GM20000 (cell line): ENCODE measurements at regions not wholly inside any gene's neighbourhood (a gene's known extent, or its start where the extent isn't known, plus 50 kb on each side); places are given as distances from the start of the nearest gene placed in this dataset.

Source experiments
- DNase-seq: peaks from one replicate; pipeline ENCODE4 v3.0.0; 2012; ENCODE audit warnings: low spot score
- CTCF ChIP-seq: IDR thresholded peaks from 2 replicates; pipeline ENCODE4 v1.5.1; 2012; ENCODE audit warnings: mild to moderate bottlenecking, control low read depth; ENCODE audit errors: extremely low read depth, missing control alignments

- TF ChIP-seq CTCF: no peak
- DNase-seq: no peak
Observed at GRCh38 chr4:120443116-120443515, 376.5 kb upstream of the MAD2L1 start.

- DNase-seq: no peak
- no peak for TF ChIP-seq CTCF
Observed at GRCh38 chr4:120440730-120441129, 374.1 kb upstream of the MAD2L1 start.

- no peak for TF ChIP-seq CTCF
- DNase-seq: no peak
Observed at GRCh38 chr4:120435179-120435578, 368.5 kb upstream of the MAD2L1 start.

- DNase-seq: no peak
- no peak for TF ChIP-seq CTCF
Observed at GRCh38 chr4:120434756-120435155, 368.1 kb upstream of the MAD2L1 start.

- TF ChIP-seq CTCF: no peak
Observed at GRCh38 chr4:120432301-120432860, 365.7 kb upstream of the MAD2L1 start.

GRCh38 chr4:120431180-120431579, 364.5 kb upstream of the MAD2L1 start:
- TF ChIP-seq CTCF: no peak
- DNase-seq: no peak

More at GRCh38 chr4:120432301-120432860, 365.7 kb upstream of the MAD2L1 start:
- DNase-seq: no peak

- TF ChIP-seq CTCF: no peak
- DNase-seq: no peak
Observed at GRCh38 chr4:120418146-120418545, 351.5 kb upstream of the MAD2L1 start.
